ENCODE measurements at regions not wholly inside any gene's neighbourhood (a gene's known extent, or its start where the extent isn't known, plus 50 kb on each side); places are given as distances from the start of the nearest gene placed in this dataset.

- no peak for TF ChIP-seq POLR2AphosphoS5 (IDR thresholded peaks at IDR 0.05)
- no peak for TF ChIP-seq CTCF (IDR thresholded peaks at IDR 0.05)
These were observed 72.2 kb upstream of the RALGPS2 start for GRCh38 chr1:178652506-178653490.

Measured in gastroesophageal sphincter (tissue), 3 donors.